ENCODE measurements at regions not wholly inside any gene's neighbourhood (a gene's known extent, or its start where the extent isn't known, plus 50 kb on each side); places are given as distances from the start of the nearest gene placed in this dataset.

GRCh38 chr12:31906557-31907301 is 52.5 kb upstream of the RESF1 start:
- DNase-seq = no peak
- H3K36me3 ChIP-seq (ENCODE audit: control insufficient read depth, insufficient read depth, low read length) = no peaks in the 10 kb centered on the region
- ChIA-PET POLR2A (no interaction called here), CTCF (no interaction called here)
- H3K36me3 Mint-ChIP-seq (ENCODE audit: insufficient read depth, unreplicated experiment) = peaks cover 10% of the 10 kb centered on the region
- H3K4me1 ChIP-seq = no peaks in the 10 kb centered on the region
- H3K9me3 Mint-ChIP-seq (ENCODE audit: unreplicated experiment) = peaks cover 60% of the 10 kb centered on the region
- no peak overlapping the region for H3K4me3 ChIP-seq (ENCODE audit: low read depth, low read length)
- H3K4me1 Mint-ChIP-seq (ENCODE audit: low read depth, unreplicated experiment) = no peaks in the 10 kb centered on the region
- H3K27me3 ChIP-seq (replicated peaks; ENCODE audit: control insufficient read depth, insufficient read depth, low read length) = no peaks in the 10 kb centered on the region
- intact Hi-C loops (cut with micrococcal nuclease; ENCODE audit: unreplicated experiment) = no loop called here
- H3K27ac Mint-ChIP-seq (ENCODE audit: unreplicated experiment) = no peak overlapping the region
- peaks cover 50% of the 10 kb centered on the region for H3K9me3 ChIP-seq
- no peak for TF ChIP-seq CTCF (IDR thresholded peaks at IDR 0.05; ENCODE audit: insufficient read depth in 1 of 2, low read depth in 1 of 2, low read length in 1 of 2, severe bottlenecking in 1 of 2, unreplicated experiment in 1 of 2)
- no peaks in the 10 kb centered on the region for H3K27me3 Mint-ChIP-seq (ENCODE audit: insufficient read depth, unreplicated experiment)
- BruUV-seq (replicated peaks) = no TSS peak
- no peak overlapping the region for H3K4me3 Mint-ChIP-seq (ENCODE audit: unreplicated experiment)

- H3K36me3 Mint-ChIP-seq (ENCODE audit: insufficient read depth, unreplicated experiment) = peaks cover 10% of the 10 kb centered on the region
Measured at GRCh38 chr12:31903025-31903424, 56.2 kb upstream of the RESF1 start.

GRCh38 chr12:31900271-31900670 is 58.9 kb upstream of the RESF1 start:
- no peak for DNase-seq
- Mint-ChIP-seq H3K27me3 (ENCODE audit: insufficient read depth, unreplicated experiment) (no peaks in the 10 kb centered on the region), H3K27ac (ENCODE audit: unreplicated experiment) (no peak overlapping the region), H3K4me3 (ENCODE audit: unreplicated experiment) (no peak overlapping the region), H3K9me3 (ENCODE audit: unreplicated experiment) (peaks cover 36% of the 10 kb centered on the region), H3K36me3 (ENCODE audit: insufficient read depth, unreplicated experiment) (no peaks in the 10 kb centered on the region), H3K4me1 (ENCODE audit: low read depth, unreplicated experiment) (peaks cover 33% of the 10 kb centered on the region)
- no TSS peak for BruUV-seq (replicated peaks)
- no peak for TF ChIP-seq CTCF (IDR thresholded peaks at IDR 0.05; ENCODE audit: insufficient read depth in 1 of 2, low read depth in 1 of 2, low read length in 1 of 2, severe bottlenecking in 1 of 2, unreplicated experiment in 1 of 2)
- ChIA-PET CTCF (no interaction called here), POLR2A (no interaction called here)
- no peaks in the 10 kb centered on the region for H3K27me3 ChIP-seq (replicated peaks; ENCODE audit: control insufficient read depth, insufficient read depth, low read length)
- no peaks in the 10 kb centered on the region for H3K36me3 ChIP-seq (ENCODE audit: control insufficient read depth, insufficient read depth, low read length)
- intact Hi-C loops (cut with micrococcal nuclease; ENCODE audit: unreplicated experiment) = no loop called here
- peaks cover 7% of the 10 kb centered on the region; the same call in 1 of the 2 replicates for H3K4me1 ChIP-seq
- H3K4me3 ChIP-seq (ENCODE audit: low read depth, low read length) = no peak overlapping the region
- H3K9me3 ChIP-seq = peaks cover 25% of the 10 kb centered on the region

More at GRCh38 chr12:31903025-31903424, 56.2 kb upstream of the RESF1 start:
- intact Hi-C loops (cut with micrococcal nuclease; ENCODE audit: unreplicated experiment) = no loop called here
- no peak overlapping the region for H3K4me3 ChIP-seq (ENCODE audit: low read depth, low read length)
- Mint-ChIP-seq H3K4me1 (ENCODE audit: low read depth, unreplicated experiment) (peaks cover 10% of the 10 kb centered on the region), H3K27me3 (ENCODE audit: insufficient read depth, unreplicated experiment) (no peaks in the 10 kb centered on the region), H3K27ac (ENCODE audit: unreplicated experiment) (no peak overlapping the region), H3K9me3 (ENCODE audit: unreplicated experiment) (peaks cover 38% of the 10 kb centered on the region), H3K4me3 (ENCODE audit: unreplicated experiment) (no peak overlapping the region)
- H3K36me3 ChIP-seq (ENCODE audit: control insufficient read depth, insufficient read depth, low read length) = no peaks in the 10 kb centered on the region
- no peak for TF ChIP-seq CTCF (IDR thresholded peaks at IDR 0.05; ENCODE audit: insufficient read depth in 1 of 2, low read depth in 1 of 2, low read length in 1 of 2, severe bottlenecking in 1 of 2, unreplicated experiment in 1 of 2)
- H3K27me3 ChIP-seq (replicated peaks; ENCODE audit: control insufficient read depth, insufficient read depth, low read length) = no peaks in the 10 kb centered on the region
- no TSS peak for BruUV-seq (replicated peaks)
- H3K4me1 ChIP-seq = no peaks in the 10 kb centered on the region
- ChIA-PET POLR2A (no interaction called here), CTCF (no interaction called here)
- DNase-seq = no peak
- peaks cover 37% of the 10 kb centered on the region for H3K9me3 ChIP-seq
